ENCODE measurements at regions not wholly inside any gene's neighbourhood (a gene's known extent, or its start where the extent isn't known, plus 50 kb on each side); places are given as distances from the start of the nearest gene placed in this dataset.

DNA sequence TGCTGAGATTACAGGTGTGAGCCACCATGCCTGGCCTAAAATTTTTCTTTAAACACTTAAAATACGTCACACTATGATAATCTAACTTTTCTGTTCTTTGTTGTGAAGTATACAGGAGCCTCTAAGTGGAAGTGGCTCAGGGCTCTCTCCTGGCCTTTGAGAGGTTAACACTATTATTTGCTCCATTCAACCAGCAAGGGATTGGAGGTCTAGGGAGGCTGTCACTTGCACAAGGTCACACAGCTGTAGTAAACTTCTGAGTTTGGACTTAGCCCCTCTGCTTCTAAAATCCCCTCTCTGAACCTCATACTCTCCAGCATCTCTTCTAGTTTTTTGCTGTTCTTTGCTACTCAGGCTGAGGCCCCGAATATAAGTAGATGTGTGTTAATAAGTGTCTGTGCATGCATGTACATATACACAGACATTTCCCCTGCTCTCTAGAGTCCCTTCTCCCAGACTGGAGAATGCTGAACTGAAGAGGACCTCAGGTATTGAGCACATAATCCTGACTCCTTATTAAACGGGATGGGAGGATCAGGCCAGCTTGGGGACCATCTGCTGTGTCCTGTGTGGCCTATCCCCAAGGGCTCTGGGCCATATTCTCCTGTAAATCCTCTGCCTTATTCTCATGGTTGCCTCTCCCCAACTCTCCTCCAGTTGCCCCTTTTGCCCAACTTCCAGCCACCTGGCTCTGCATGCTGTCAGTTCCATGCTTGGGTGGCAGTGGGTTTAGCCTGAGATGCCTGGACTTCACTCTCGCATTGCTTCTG, 87.0 kb upstream of the SPRY4 start:
- Histone ChIP-seq H3K9ac (ENCODE audit: low read length) (no peak overlapping the region), H3K4me2 (ENCODE audit: low read length) (no peak overlapping the region), H3F3A (ENCODE audit: insufficient read depth, low read length, poor library complexity, severe bottlenecking) (no peaks in the 10 kb centered on the region), H3K27ac (ENCODE audit: low read length) (no peak overlapping the region), H2AFZ (ENCODE audit: low read depth, low read length) (no peak overlapping the region), H3K9me3 (ENCODE audit: low read length) (no peaks in the 10 kb centered on the region), H3K79me2 (replicated peaks; ENCODE audit: insufficient read depth, low read length) (no peaks in the 10 kb centered on the region), H3K4me3 (ENCODE audit: low read length) (no peak overlapping the region), H3K27me3 (ENCODE audit: insufficient read depth, low read depth, low read length) (no peaks in the 10 kb centered on the region), H3K36me3 (ENCODE audit: insufficient read depth, low read length) (no peaks in the 10 kb centered on the region), H4K20me1 (ENCODE audit: insufficient read depth) (no peaks in the 10 kb centered on the region), H3K9me2 (ENCODE audit: insufficient read depth, low read length) (no peaks in the 10 kb centered on the region)
- TF ChIP-seq MXI1 (conservative IDR thresholded peaks at IDR 0.05; ENCODE audit: poor library complexity, severe bottlenecking) (no peak), EP300 (conservative IDR thresholded peaks at IDR 0.05; ENCODE audit: poor library complexity, severe bottlenecking) (no peak), SMC3 (conservative IDR thresholded peaks at IDR 0.05; ENCODE audit: poor library complexity) (no peak), EZH2 (IDR thresholded peaks at IDR 0.05; ENCODE audit: borderline replicate concordance, insufficient read depth, low read length, poor library complexity, severe bottlenecking) (no peak), TAF1 (IDR thresholded peaks at IDR 0.05; ENCODE audit: low read depth) (no peak), CTCF (IDR thresholded peaks at IDR 0.05; ENCODE audit: poor library complexity, severe bottlenecking) (no peak), REST (IDR thresholded peaks at IDR 0.05; ENCODE audit: borderline replicate concordance) (no peak), POLR2AphosphoS5 (IDR thresholded peaks at IDR 0.05) (no peak), RAD21 (conservative IDR thresholded peaks at IDR 0.05) (no peak)

DNA sequence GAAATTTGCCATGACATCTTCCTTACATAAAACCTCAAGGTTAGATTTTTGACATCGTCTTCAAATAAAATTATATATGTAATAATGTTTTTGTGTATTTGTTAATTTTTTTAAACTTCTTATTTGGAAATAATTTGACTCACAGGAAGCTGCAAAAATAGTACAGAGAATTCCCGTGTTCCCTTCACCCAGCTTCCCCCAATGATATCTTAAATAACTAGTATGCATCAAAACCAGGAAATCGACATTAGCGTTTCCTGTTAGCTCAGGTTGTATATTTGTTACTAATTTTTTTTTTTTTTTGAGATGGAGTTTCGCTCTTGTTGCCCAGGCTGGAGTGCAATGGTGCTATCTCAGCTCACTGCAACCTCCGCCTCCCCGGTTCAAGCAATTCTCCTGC, 86.3 kb upstream of the SPRY4 start:
- Histone ChIP-seq H3K27ac (ENCODE audit: low read length) (no peak overlapping the region), H3K36me3 (ENCODE audit: insufficient read depth, low read length) (no peaks in the 10 kb centered on the region), H3K79me2 (replicated peaks; ENCODE audit: insufficient read depth, low read length) (no peaks in the 10 kb centered on the region), H3F3A (ENCODE audit: insufficient read depth, low read length, poor library complexity, severe bottlenecking) (no peaks in the 10 kb centered on the region), H3K4me2 (ENCODE audit: low read length) (no peak overlapping the region), H3K9me3 (ENCODE audit: low read length) (no peaks in the 10 kb centered on the region), H3K9me2 (ENCODE audit: insufficient read depth, low read length) (no peaks in the 10 kb centered on the region), H4K20me1 (ENCODE audit: insufficient read depth) (no peaks in the 10 kb centered on the region), H2AFZ (ENCODE audit: low read depth, low read length) (no peak overlapping the region), H3K9ac (ENCODE audit: low read length) (no peak overlapping the region), H3K27me3 (ENCODE audit: insufficient read depth, low read depth, low read length) (no peaks in the 10 kb centered on the region), H3K4me3 (ENCODE audit: low read length) (no peak overlapping the region)
- TF ChIP-seq EP300 (conservative IDR thresholded peaks at IDR 0.05; ENCODE audit: poor library complexity, severe bottlenecking) (no peak), POLR2AphosphoS5 (IDR thresholded peaks at IDR 0.05) (no peak)

Data from neural cell (in vitro differentiated cells).